ENCODE measurements at regions not wholly inside any gene's neighbourhood (a gene's known extent, or its start where the extent isn't known, plus 50 kb on each side); places are given as distances from the start of the nearest gene placed in this dataset.
"Not testable (repeated sequence)": the region's sequence is repeated elsewhere in the genome, so short reads cannot be mapped to it uniquely, and the experiment has no call there.

DNA sequence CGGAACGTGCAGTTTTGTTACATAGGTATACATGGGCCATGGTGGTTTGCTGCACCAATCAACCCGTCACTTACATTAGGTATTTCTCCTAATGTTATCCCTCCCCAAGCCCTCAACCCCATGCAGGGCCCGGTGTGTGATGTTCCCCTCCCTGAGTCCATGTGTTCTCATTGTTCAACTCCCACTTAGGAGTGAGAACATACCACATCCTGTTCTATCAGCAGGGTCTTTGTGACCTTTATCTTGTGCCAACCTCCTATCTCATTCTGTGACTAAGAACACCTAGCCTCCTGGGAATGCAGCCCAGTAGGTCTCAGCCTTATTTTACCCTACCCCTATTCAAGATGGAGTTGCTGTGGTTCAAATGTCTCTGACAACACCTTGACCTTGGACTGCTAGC lies 107.6 kb downstream of the FBXO8 start:
- TF ChIP-seq, protein P1, sequence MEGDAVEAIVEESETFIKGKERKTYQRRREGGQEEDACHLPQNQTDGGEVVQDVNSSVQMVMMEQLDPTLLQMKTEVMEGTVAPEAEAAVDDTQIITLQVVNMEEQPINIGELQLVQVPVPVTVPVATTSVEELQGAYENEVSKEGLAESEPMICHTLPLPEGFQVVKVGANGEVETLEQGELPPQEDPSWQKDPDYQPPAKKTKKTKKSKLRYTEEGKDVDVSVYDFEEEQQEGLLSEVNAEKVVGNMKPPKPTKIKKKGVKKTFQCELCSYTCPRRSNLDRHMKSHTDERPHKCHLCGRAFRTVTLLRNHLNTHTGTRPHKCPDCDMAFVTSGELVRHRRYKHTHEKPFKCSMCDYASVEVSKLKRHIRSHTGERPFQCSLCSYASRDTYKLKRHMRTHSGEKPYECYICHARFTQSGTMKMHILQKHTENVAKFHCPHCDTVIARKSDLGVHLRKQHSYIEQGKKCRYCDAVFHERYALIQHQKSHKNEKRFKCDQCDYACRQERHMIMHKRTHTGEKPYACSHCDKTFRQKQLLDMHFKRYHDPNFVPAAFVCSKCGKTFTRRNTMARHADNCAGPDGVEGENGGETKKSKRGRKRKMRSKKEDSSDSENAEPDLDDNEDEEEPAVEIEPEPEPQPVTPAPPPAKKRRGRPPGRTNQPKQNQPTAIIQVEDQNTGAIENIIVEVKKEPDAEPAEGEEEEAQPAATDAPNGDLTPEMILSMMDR (IDR thresholded peaks at IDR 0.05), result not testable (repeated sequence)
- TF ChIP-seq POLR2A (IDR thresholded peaks at IDR 0.05), result not testable (repeated sequence)

Data from heart left ventricle (tissue), 13 donors.